ENCODE measurements at regions not wholly inside any gene's neighbourhood (a gene's known extent, or its start where the extent isn't known, plus 50 kb on each side); places are given as distances from the start of the nearest gene placed in this dataset.

GRCh38 chr15:38068626-38069391, 134.4 kb downstream of the TMCO5A start:
- no peak for DNase-seq
- H3K4me3 ChIP-seq: no peak overlapping the region
- no peak for FAIRE-seq
- WGBS, 2 donors: 52 to 55% methylated on average over 7 of the region's 7 CpGs
- no peaks in the 10 kb centered on the region for H3K27me3 ChIP-seq
- H3K4me1 ChIP-seq: peaks cover 0 to 23% (median 0%) of the 10 kb centered on the region in 3 donors
- H3K36me3 ChIP-seq: no peaks in the 10 kb centered on the region
- no peaks in the 10 kb centered on the region for H3K9me3 ChIP-seq
- TF ChIP-seq CTCF (IDR thresholded peaks at IDR 0.05): no peak
- ATAC-seq: peak in 2 of 4 donors; percentile 48 to 56
- H3K27ac ChIP-seq: peak overlapping the region in 2 of 4 donors; percentile 13
- intact Hi-C loops (cut with DNase I): no loop called here

GRCh38 chr15:38069511-38070011, 135.1 kb downstream of the TMCO5A start:
- intact Hi-C loops (cut with DNase I): no loop called here
- ATAC-seq (peak in 2 of 4 donors; percentile 8 to 35), FAIRE-seq (no peak)

GRCh38 chr15:38070778-38071177, 136.3 kb downstream of the TMCO5A start:
- 83 to 90% methylated on average over 4 of the region's 4 CpGs for WGBS, 2 donors
- FAIRE-seq (no peak), DNase-seq (no peak), ATAC-seq (no peak)
- no peak for TF ChIP-seq CTCF (IDR thresholded peaks at IDR 0.05)
- Histone ChIP-seq H3K27me3 (no peaks in the 10 kb centered on the region), H3K4me1 (peaks cover 0 to 23% (median 0%) of the 10 kb centered on the region in 3 donors), H3K36me3 (no peaks in the 10 kb centered on the region), H3K27ac (no peak overlapping the region), H3K9me3 (no peaks in the 10 kb centered on the region), H3K4me3 (no peak overlapping the region)
- intact Hi-C loops (cut with DNase I): no loop called here

More at GRCh38 chr15:38069511-38070011, 135.1 kb downstream of the TMCO5A start:
- Histone ChIP-seq H3K27me3 (no peaks in the 10 kb centered on the region), H3K27ac (peak overlapping the region in 1 of 4 donors; percentile 13), H3K9me3 (no peaks in the 10 kb centered on the region), H3K4me1 (peaks cover 0 to 23% (median 0%) of the 10 kb centered on the region in 3 donors), H3K36me3 (no peaks in the 10 kb centered on the region), H3K4me3 (no peak overlapping the region)
- TF ChIP-seq CTCF (IDR thresholded peaks at IDR 0.05): no peak
- 60 to 67% methylated on average over 3 of the region's 3 CpGs for WGBS, 2 donors
- no peak for DNase-seq

- H3K9me3 ChIP-seq: no peaks in the 10 kb centered on the region
- H3K4me1 ChIP-seq: peaks cover 0 to 23% (median 0%) of the 10 kb centered on the region in 3 donors
- no peak for ATAC-seq
- no peak overlapping the region for H3K4me3 ChIP-seq
- no peak for DNase-seq
- H3K27ac ChIP-seq: peak overlapping the region in 2 of 4 donors; percentile 79 to 88
- FAIRE-seq: no peak
- H3K27me3 ChIP-seq: no peaks in the 10 kb centered on the region
- intact Hi-C loops (cut with DNase I): no loop called here
- TF ChIP-seq CTCF (IDR thresholded peaks at IDR 0.05): no peak
- WGBS, 2 donors: 80 to 81% methylated on average over 11 of the region's 11 CpGs
- no peaks in the 10 kb centered on the region for H3K36me3 ChIP-seq
Measured at GRCh38 chr15:38071211-38071972, 137.0 kb downstream of the TMCO5A start.

Data from pancreas (tissue), 10 donors.